T-helper 1 cell treated with Interleukin-12 subunit alpha and Interleukin-12 subunit beta and Interleukin-4 antibody, amounts not matched to agents 30 ng/mL and 1 ng/mL, for 36 hours (primary cell): ENCODE measurements at regions not wholly inside any gene's neighbourhood (a gene's known extent, or its start where the extent isn't known, plus 50 kb on each side); places are given as distances from the start of the nearest gene placed in this dataset.
"Not testable (repeated sequence)": the region's sequence is repeated elsewhere in the genome, so short reads cannot be mapped to it uniquely, and the experiment has no call there.

Experiments
- intact Hi-C: fragments of 100-400 bp; cut with micrococcal nuclease; formaldehyde crosslinking; loops from one replicate; pipeline ENCODE4 v1.15.1; 2024

- intact Hi-C loops: no loop called here
Observed at GRCh38 chr10:25797888-25798429, 136.1 kb upstream of the MYO3A start.

- intact Hi-C loops: no loop called here
Observed at GRCh38 chr10:25804505-25804904, 129.5 kb upstream of the MYO3A start.

GRCh38 chr10:25805986-25806385 is 128.0 kb upstream of the MYO3A start:
- intact Hi-C loops: no loop called here

GRCh38 chr10:25808372-25808771 is 125.7 kb upstream of the MYO3A start:
- intact Hi-C loops: no loop called here

- intact Hi-C loops: no loop called here
Observed at GRCh38 chr10:25811052-25811685, 122.9 kb upstream of the MYO3A start.

- intact Hi-C loops: no loop called here
Observed at GRCh38 chr10:25813511-25813910, 120.5 kb upstream of the MYO3A start.

GRCh38 chr10:25815236-25815635 is 118.8 kb upstream of the MYO3A start:
- intact Hi-C loops: no loop called here

GRCh38 chr10:25815999-25816768 is 117.8 kb upstream of the MYO3A start:
- intact Hi-C loops: no loop called here

GRCh38 chr10:25817200-25817599 is 116.8 kb upstream of the MYO3A start:
- intact Hi-C loops: no loop called here

- intact Hi-C loops: no loop called here
Observed at GRCh38 chr10:25818751-25819150, 115.3 kb upstream of the MYO3A start.

- intact Hi-C loops: no loop called here
Observed at GRCh38 chr10:25820472-25820871, 113.6 kb upstream of the MYO3A start.

- intact Hi-C loops: no loop called here
Observed at GRCh38 chr10:25820874-25821273, 113.2 kb upstream of the MYO3A start.

- intact Hi-C loops: no loop called here
Observed at GRCh38 chr10:25824050-25824449, 110.0 kb upstream of the MYO3A start.

GRCh38 chr10:25828475-25828874 is 105.6 kb upstream of the MYO3A start:
- intact Hi-C loops: no loop called here

- intact Hi-C loops: no loop called here
Observed at GRCh38 chr10:25831080-25831479, 102.9 kb upstream of the MYO3A start.

- intact Hi-C loops: no loop called here
Observed at GRCh38 chr10:25839683-25840082, 94.3 kb upstream of the MYO3A start.

- intact Hi-C loops: not testable (repeated sequence)
Observed at GRCh38 chr10:25840875-25841274, 93.2 kb upstream of the MYO3A start.

GRCh38 chr10:25842146-25842545 is 91.9 kb upstream of the MYO3A start:
- intact Hi-C loops: no loop called here

GRCh38 chr10:25843551-25844170 is 90.4 kb upstream of the MYO3A start:
- intact Hi-C loops: no loop called here

- intact Hi-C loops: not testable (repeated sequence)
Observed at GRCh38 chr10:25844716-25845115, 89.3 kb upstream of the MYO3A start.

- intact Hi-C loops: no loop called here
Observed at GRCh38 chr10:25849268-25849667, 84.8 kb upstream of the MYO3A start.

- intact Hi-C loops: no loop called here
Observed at GRCh38 chr10:25849988-25850387, 84.0 kb upstream of the MYO3A start.
